HEK293T (cell line): ENCODE measurements at regions not wholly inside any gene's neighbourhood (a gene's known extent, or its start where the extent isn't known, plus 50 kb on each side); places are given as distances from the start of the nearest gene placed in this dataset.

Experiments used
- CTCF ChIA-PET: fragments of 350-600 bp; formaldehyde crosslinking; extraction: SDS; loops from one replicate; lab custom pipeline; 2021; ENCODE audit warnings: antibody characterized with exemption, inconsistent platforms; lab: Yijun Ruan, JAX
- POLR2A ChIA-PET: fragments of 350-600 bp; formaldehyde crosslinking; extraction: SDS; loops from one replicate; lab custom pipeline; 2020; ENCODE audit warnings: antibody characterized with exemption, inconsistent platforms; lab: Yijun Ruan, JAX
- DNase-seq: peaks from one replicate; pipeline ENCODE4 v3.0.0; 2012; ENCODE audit warnings: mixed read lengths; ENCODE audit errors: extremely low spot score
- ARNT ChIP-seq: fragments of 450-650 bp; IDR thresholded peaks from 2 replicates; pipeline ENCODE4 v1.6.1; 2017; ENCODE audit warnings: mild to moderate bottlenecking
- BHLHE40 ChIP-seq: fragments of 450-650 bp; IDR thresholded peaks from 2 replicates; pipeline ENCODE4 v1.6.1; 2016; ENCODE audit warnings: mild to moderate bottlenecking, moderate library complexity, borderline replicate concordance
- CTBP1 ChIP-seq: fragments of 450-650 bp; IDR thresholded peaks from 2 replicates; pipeline ENCODE4 v1.6.1; 2016; ENCODE audit warnings: borderline replicate concordance
- ELF4 ChIP-seq: fragments of 450-650 bp; IDR thresholded peaks from 2 replicates; pipeline ENCODE4 v1.6.1; 2017; ENCODE audit warnings: antibody characterized with exemption
- FOXA1 ChIP-seq: fragments of 450-650 bp; IDR thresholded peaks from 2 replicates; pipeline ENCODE4 v1.6.1; 2016; ENCODE audit warnings: mild to moderate bottlenecking
- FOXK2 ChIP-seq: fragments of 450-650 bp; IDR thresholded peaks from 2 replicates; pipeline ENCODE4 v1.6.1; 2016; ENCODE audit warnings: mild to moderate bottlenecking
- FOXM1 ChIP-seq: fragments of 450-650 bp; IDR thresholded peaks from 2 replicates; pipeline ENCODE4 v1.6.1; 2017; ENCODE audit warnings: mild to moderate bottlenecking, borderline replicate concordance
- HDGF ChIP-seq: fragments of 450-650 bp; IDR thresholded peaks from 2 replicates; pipeline ENCODE4 v1.6.1; 2017; ENCODE audit warnings: antibody characterized with exemption, borderline replicate concordance
- L3MBTL2 ChIP-seq: fragments of 450-650 bp; conservative IDR thresholded peaks from 2 replicates; pipeline ENCODE4 v1.6.1; 2016; ENCODE audit warnings: mild to moderate bottlenecking
- LEF1 ChIP-seq: fragments of 450-650 bp; IDR thresholded peaks from 2 replicates; pipeline ENCODE4 v1.6.1; 2017; ENCODE audit warnings: mild to moderate bottlenecking, borderline replicate concordance
- NFRKB ChIP-seq: fragments of 450-650 bp; IDR thresholded peaks from 2 replicates; pipeline ENCODE4 v1.6.1; 2016; ENCODE audit warnings: mild to moderate bottlenecking, moderate library complexity
- SP1 ChIP-seq: fragments of 450-650 bp; IDR thresholded peaks from 2 replicates; pipeline ENCODE4 v1.6.1; 2017
- SUZ12 ChIP-seq: fragments of 450-650 bp; IDR thresholded peaks from 2 replicates; pipeline ENCODE4 v1.6.1; 2016; ENCODE audit warnings: mild to moderate bottlenecking
- TARDBP ChIP-seq: fragments of 450-650 bp; IDR thresholded peaks from 2 replicates; pipeline ENCODE4 v1.6.1; 2016
- ZNF384 ChIP-seq: fragments of 450-650 bp; IDR thresholded peaks from 2 replicates; pipeline ENCODE4 v1.6.1; 2016
- TF ChIP-seq, protein P1 (sequence below): fragments of 450-650 bp; IDR thresholded peaks from 2 replicates; pipeline ENCODE4 v1.6.1; 2016

DNA sequence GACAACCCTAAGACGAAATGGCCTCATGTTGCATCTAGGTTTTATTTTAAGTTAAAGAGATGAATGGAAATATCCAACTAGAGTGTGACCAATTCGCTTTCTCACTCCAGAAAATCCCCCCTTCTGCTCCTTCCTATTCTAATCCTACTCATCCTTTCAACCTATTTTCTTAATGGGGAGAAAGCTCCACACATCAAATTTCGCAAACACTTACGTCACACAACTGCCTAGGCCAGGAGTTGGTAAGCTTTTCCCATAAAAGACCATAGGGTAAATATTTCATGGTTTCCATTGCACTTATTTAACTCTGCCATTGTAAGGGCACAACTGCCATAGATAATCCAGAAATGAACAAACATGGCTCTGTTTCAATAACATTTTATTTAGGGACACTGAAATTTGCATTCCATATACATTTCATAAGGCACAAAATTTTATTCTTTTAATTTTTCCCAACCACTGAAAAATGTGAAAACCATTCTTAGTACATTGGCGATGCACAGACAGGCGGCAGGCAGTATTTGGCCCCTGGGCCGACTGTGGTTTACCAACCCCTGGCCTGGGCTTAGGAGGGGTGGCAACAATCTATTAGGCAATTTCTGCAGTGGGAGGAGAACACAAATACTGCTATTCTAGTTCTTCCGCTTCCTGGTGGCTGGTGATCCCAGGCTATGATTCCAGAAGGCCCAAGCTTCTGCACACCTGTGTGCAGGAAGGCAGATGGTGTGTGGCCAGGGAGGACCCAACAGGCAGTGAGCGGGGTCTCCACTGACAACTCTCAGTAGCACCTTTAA is 67.2 kb upstream of the FOXN3 start:
- ChIA-PET POLR2A (no interaction called here), CTCF (no interaction called here)
- TF ChIP-seq FOXK2, result no peak
- no peak for TF ChIP-seq L3MBTL2
- no peak for TF ChIP-seq SP1
- no peak for TF ChIP-seq CTBP1
- no peak for TF ChIP-seq FOXA1
- TF ChIP-seq FOXM1, result no peak
- no peak for TF ChIP-seq ARNT
- TF ChIP-seq ELF4, result no peak
- no peak for TF ChIP-seq SUZ12
- TF ChIP-seq, protein P1, sequence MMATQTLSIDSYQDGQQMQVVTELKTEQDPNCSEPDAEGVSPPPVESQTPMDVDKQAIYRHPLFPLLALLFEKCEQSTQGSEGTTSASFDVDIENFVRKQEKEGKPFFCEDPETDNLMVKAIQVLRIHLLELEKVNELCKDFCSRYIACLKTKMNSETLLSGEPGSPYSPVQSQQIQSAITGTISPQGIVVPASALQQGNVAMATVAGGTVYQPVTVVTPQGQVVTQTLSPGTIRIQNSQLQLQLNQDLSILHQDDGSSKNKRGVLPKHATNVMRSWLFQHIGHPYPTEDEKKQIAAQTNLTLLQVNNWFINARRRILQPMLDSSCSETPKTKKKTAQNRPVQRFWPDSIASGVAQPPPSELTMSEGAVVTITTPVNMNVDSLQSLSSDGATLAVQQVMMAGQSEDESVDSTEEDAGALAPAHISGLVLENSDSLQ, result no peak
- no peak for DNase-seq

DNA sequence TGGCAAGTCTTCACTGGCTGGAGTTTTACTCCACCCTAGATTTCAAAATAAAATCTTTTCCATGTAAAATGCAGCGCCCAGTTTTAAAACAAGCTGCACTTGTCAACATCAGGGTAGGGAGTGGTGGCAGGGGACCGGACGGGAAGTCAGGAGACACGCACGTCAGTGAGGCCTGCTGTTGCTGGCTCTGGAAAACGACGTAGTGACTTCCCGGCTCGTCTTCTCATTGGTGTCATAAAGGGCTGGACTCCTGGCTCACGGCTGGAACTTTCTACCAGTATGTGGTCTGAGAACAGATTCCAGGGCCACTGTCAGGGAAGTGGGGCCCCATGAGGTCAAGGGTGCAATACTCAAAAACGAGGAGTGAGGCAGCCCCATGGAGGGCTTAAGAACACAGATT is 64.2 kb upstream of the FOXN3 start:
- DNase-seq, result no peak
- CTCF ChIA-PET, result no interaction called here
- POLR2A ChIA-PET, result no interaction called here
- no peak for TF ChIP-seq SUZ12
- no peak for TF ChIP-seq BHLHE40
- TF ChIP-seq SP1, result no peak
- no peak for TF ChIP-seq FOXK2
- no peak for TF ChIP-seq CTBP1
- no peak for TF ChIP-seq NFRKB
- no peak for TF ChIP-seq FOXM1
- no peak for TF ChIP-seq LEF1
- TF ChIP-seq ELF4, result no peak
- no peak for TF ChIP-seq ZNF384
- no peak for TF ChIP-seq HDGF

DNA sequence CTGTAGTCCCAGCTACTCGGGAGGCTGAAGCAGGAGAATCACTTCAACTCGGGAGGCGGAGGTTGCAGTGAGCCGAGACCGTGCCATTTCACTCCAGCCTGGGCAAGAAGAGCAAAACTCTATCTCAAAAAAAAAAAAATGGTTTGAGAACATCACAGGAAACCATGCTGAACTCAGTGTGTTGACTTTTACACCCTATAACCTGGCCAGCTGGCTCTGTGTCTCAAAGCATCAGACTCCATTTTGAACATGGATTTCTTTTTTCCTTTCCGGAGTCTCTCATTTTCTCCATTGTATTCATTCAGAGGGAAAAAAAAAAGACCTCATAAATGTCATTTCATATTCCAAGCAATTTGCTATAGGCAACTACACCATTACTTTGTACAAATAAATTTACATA is 63.2 kb upstream of the FOXN3 start:
- TF ChIP-seq TARDBP (no peak), FOXM1 (no peak), BHLHE40 (no peak), ZNF384 (no peak), FOXK2 (no peak), SUZ12 (no peak), L3MBTL2 (no peak), LEF1 (no peak), ELF4 (no peak), CTBP1 (no peak), NFRKB (no peak), HDGF (no peak), ARNT (no peak), SP1 (no peak)
- TF ChIP-seq, protein P1, result no peak
- POLR2A ChIA-PET, result no interaction called here
- DNase-seq, result no peak
- CTCF ChIA-PET, result no interaction called here

DNA sequence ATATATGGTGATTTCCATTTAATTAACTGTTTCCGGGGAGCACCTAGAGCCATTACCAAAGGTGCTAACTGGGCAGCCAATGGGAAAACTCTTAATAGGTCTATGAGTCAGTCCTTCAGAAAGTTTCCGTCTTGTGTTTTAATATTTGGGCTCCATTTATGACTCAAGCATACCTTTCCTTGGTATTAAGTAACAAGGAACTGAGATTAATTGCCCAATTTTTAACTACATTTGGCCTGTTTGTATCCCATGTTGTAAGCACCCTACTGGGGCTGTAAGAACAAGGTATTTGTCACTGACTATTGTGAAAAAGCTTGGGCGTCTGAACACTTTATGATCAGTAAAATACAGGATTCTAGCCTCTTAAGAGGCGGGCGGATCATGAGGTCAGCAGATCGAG is 62.8 kb upstream of the FOXN3 start:
- ChIA-PET POLR2A (no interaction called here), CTCF (no interaction called here)
- TF ChIP-seq TARDBP, result no peak
- no peak for TF ChIP-seq FOXA1
- TF ChIP-seq L3MBTL2, result no peak
- no peak for TF ChIP-seq NFRKB
- no peak for TF ChIP-seq SUZ12
- no peak for TF ChIP-seq LEF1
- no peak for TF ChIP-seq ARNT
- no peak for TF ChIP-seq ELF4
- no peak for TF ChIP-seq HDGF
- no peak for TF ChIP-seq CTBP1
- no peak for TF ChIP-seq FOXM1
- no peak for DNase-seq

DNA sequence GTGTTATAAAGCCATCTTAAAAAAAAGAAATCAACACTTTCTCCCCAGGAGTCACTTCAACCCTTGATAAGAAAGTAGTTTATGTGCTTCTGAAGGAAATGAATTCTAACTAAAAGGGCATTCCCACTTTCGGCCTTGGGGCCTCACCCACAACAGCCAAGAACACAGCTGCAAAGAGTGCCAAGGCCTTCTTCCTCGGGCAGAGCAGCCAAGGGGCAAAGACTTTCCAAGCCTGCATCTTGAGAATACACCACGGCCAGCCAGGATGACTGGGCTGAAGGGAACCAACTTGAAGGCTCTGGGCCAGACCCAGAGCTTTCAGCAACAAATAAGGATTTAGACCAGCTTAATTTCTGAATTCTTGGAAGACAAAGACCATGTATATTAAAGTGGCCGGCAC is 60.4 kb upstream of the FOXN3 start:
- no peak for TF ChIP-seq ARNT
- TF ChIP-seq SUZ12, result no peak
- TF ChIP-seq FOXK2, result no peak
- TF ChIP-seq BHLHE40, result no peak
- TF ChIP-seq SP1, result no peak
- no peak for TF ChIP-seq L3MBTL2
- no peak for DNase-seq
- ChIA-PET CTCF (no interaction called here), POLR2A (no interaction called here)

DNA sequence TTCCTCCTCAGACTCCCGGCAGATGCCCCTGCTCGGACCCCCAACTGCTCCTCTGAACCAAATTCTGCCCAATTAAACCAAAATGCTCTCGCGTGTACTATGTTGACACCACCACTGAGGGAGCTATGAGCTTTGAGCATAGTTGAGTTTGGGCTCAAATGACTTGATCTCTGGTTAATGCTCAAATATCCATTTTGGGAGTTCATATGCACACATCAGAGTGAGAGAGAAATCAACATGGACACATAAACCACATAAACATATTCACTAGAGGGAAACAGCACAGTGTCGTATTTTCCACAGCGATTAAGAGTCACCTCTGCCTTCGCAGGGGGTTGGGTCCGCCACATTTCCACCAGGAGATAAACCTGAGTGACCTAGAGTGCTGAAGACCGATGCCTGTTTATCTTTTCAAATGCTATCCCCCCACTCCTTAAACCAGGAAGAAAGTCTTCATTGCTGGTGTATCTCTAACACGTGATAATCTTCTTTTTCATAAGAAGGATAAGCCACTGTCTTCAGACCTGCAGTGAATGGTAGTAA is 59.4 kb upstream of the FOXN3 start:
- TF ChIP-seq BHLHE40, result no peak
- TF ChIP-seq, protein P1, result no peak
- no peak for TF ChIP-seq ARNT
- TF ChIP-seq ZNF384, result no peak
- TF ChIP-seq ELF4, result no peak
- ChIA-PET POLR2A (no interaction called here), CTCF (no interaction called here)
- DNase-seq, result no peak
